Duodenal mucosa (tissue), 2 donors: ENCODE measurements at regions not wholly inside any gene's neighbourhood (a gene's known extent, or its start where the extent isn't known, plus 50 kb on each side); places are given as distances from the start of the nearest gene placed in this dataset.
"Not testable (repeated sequence)": the region's sequence is repeated elsewhere in the genome, so short reads cannot be mapped to it uniquely, and the experiment has no call there.

Experiments used
- H3K27ac ChIP-seq: one replicate; pipeline ENCODE4 v1.7.0; 2013; ENCODE audit warnings: low read depth, low read length
- H3K27me3 ChIP-seq, 2 donors: one replicate each; pipeline ENCODE4 v1.7.0; 2013; ENCODE audit warnings: low read length in 2 of 2, control low read depth in 1 of 2; ENCODE audit not compliant: insufficient read depth in 2 of 2, control insufficient read depth in 1 of 2
- H3K36me3 ChIP-seq, 2 donors: one replicate each; pipeline ENCODE4 v1.7.0; 2013; ENCODE audit warnings: low read length in 2 of 2, control low read depth in 1 of 2; ENCODE audit not compliant: insufficient read depth in 2 of 2, control insufficient read depth in 1 of 2
- H3K4me1 ChIP-seq, 2 donors: one replicate each; pipeline ENCODE4 v1.7.0; 2013; ENCODE audit warnings: low read length in 2 of 2, control low read depth in 1 of 2; ENCODE audit not compliant: insufficient read depth in 2 of 2, control insufficient read depth in 1 of 2
- H3K4me3 ChIP-seq, 2 donors: one replicate each; pipeline ENCODE4 v1.7.0; 2013; ENCODE audit warnings: low read length in 2 of 2, low read depth in 1 of 2
- H3K9ac ChIP-seq, 2 donors: one replicate each; pipeline ENCODE4 v1.7.0; 2013; ENCODE audit warnings: low read length in 2 of 2, low read depth in 1 of 2
- H3K9me3 ChIP-seq, 2 donors: one replicate each; pipeline ENCODE4 v1.7.0; 2013; ENCODE audit warnings: low read length in 2 of 2, control low read depth in 1 of 2; ENCODE audit not compliant: control insufficient read depth in 1 of 2

DNA sequence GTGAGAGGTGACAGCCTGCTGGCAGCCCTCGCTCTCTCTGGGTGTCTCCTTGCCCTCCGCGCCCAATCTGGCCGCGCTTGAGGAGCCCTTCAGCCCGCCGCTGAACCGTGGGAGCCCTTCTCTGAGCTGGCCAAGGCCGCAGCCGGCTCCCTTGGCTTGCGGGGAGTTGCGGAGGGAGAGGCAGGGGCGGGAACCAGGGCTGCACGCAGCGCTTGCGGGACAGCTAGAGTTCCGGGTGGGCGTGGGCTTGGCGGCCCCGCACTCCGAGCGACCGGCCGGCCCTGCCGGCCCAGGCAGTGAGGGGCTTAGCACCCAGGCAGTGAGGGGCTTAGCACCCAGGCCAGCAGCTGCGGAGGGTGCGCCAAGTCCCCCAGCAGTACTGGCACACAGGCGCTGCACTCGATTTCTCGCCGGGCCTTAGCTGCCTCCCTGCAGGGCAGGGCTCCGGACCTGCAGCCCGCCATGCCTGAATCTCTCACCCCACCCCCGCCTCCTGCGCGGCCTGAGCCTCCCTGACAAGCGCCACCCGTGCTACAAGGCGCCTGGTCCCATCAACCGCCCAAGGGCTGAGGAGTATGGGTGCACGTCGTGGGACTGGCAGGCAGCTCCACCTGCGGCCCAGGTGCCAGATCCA, 1526.1 kb downstream of the FAM181B start:
- no peaks in the 10 kb centered on the region for H3K27me3 ChIP-seq
- no peak overlapping the region for H3K9ac ChIP-seq
- H3K4me3 ChIP-seq = no peak overlapping the region
- H3K36me3 ChIP-seq = no peaks in the 10 kb centered on the region
- H3K27ac ChIP-seq = no peak overlapping the region
- H3K4me1 ChIP-seq = no peaks in the 10 kb centered on the region
- H3K9me3 ChIP-seq = no peaks in the 10 kb centered on the region

DNA sequence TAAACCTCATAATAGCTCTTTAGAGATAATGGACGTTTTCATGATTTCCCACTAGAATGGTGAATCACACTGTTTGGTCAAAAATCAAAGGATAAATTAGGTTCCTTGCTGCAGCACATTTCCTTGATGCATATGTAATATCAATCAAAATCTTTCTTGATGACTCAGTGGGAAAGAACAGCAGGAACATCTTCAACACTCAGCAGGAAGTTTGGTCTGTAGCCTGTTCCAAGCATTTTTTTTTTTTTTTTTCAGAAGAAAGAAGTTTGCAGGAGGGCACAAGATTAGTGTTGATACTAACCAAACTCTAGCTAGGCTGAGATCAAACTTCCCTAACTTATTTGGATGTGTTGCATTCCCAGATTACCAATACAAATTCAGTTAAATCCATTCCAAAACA, 1529.8 kb downstream of the FAM181B start:
- H3K27ac ChIP-seq = no peak overlapping the region
- no peaks in the 10 kb centered on the region for H3K9me3 ChIP-seq
- H3K4me1 ChIP-seq = no peaks in the 10 kb centered on the region
- no peaks in the 10 kb centered on the region for H3K36me3 ChIP-seq
- no peak overlapping the region for H3K9ac ChIP-seq
- no peak overlapping the region for H3K4me3 ChIP-seq
- no peaks in the 10 kb centered on the region for H3K27me3 ChIP-seq

DNA sequence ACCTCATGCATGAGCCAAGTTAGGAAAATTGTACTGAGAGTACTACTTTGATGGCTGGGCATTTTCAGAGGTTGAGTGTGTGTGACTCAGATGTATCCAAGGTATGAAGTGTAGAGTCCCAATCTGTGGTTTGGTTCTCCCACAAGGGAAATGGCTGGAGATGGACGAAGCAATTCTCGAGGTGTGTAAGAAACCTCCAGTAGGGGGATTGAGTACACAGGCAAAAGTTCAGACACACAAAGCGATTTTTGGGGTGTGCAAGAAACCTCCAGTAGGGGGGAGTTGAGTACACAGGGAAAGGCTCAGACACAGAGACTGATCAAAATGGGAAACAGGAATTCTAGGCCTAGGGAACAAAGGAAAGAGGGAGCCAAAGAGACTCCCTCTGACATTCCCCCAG, 1536.3 kb downstream of the FAM181B start:
- Histone ChIP-seq H3K27me3 (no peaks in the 10 kb centered on the region), H3K36me3 (no peaks in the 10 kb centered on the region), H3K9ac (no peak overlapping the region), H3K9me3 (no peaks in the 10 kb centered on the region), H3K4me3 (no peak overlapping the region), H3K4me1 (no peaks in the 10 kb centered on the region), H3K27ac (no peak overlapping the region)

DNA sequence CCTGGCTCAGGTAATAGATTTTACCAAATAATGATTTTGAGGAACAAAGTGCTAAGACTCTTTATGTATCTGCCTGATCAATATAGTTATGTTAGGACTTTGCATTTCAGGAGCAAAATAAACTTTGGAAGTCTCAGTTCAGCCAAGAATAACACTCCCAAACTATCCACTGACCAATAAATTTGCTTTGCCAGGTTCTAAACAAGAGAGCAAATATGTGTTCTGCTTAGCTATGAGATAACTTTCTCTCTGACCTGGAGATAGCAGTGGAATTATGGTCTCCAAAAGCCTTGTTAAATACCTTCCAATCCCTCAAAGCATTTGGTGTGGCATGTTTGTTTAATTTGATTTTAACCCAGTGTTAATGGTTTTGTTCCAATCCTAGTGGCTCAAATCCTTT, 1541.1 kb downstream of the FAM181B start:
- Histone ChIP-seq H3K27me3 (no peaks in the 10 kb centered on the region), H3K9ac (no peak overlapping the region), H3K4me3 (no peak overlapping the region)

DNA sequence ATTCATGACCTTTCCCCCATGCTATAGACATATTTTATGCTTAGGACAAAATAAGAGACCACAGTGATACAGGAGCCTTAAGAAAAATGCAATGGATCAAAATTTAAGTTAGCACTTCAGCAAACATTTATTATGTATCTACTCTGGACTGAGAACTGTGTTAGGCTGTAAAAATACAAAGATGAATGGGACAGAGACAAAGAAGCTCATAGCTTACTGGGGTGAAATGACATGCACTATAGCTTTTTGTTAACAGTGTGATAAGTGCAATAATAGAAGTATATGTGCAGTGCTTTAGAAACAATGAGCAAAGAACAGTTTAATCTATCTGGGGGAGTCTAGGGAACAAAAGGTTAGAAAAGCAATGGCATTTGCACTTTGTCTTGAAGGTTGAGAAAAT, 1543.1 kb downstream of the FAM181B start:
- H3K36me3 ChIP-seq = no peaks in the 10 kb centered on the region
- H3K4me3 ChIP-seq = no peak overlapping the region
- H3K4me1 ChIP-seq = no peaks in the 10 kb centered on the region
- no peak overlapping the region for H3K9ac ChIP-seq
- H3K27me3 ChIP-seq = no peaks in the 10 kb centered on the region
- H3K9me3 ChIP-seq = peaks cover 0 to 2% of the 10 kb centered on the region in 2 donors
- H3K27ac ChIP-seq = no peak overlapping the region

More for the DNA sequence above, 1541.1 kb downstream of the FAM181B start:
- Histone ChIP-seq H3K9me3 (no peaks in the 10 kb centered on the region), H3K36me3 (no peaks in the 10 kb centered on the region), H3K27ac (no peak overlapping the region), H3K4me1 (no peaks in the 10 kb centered on the region)

DNA sequence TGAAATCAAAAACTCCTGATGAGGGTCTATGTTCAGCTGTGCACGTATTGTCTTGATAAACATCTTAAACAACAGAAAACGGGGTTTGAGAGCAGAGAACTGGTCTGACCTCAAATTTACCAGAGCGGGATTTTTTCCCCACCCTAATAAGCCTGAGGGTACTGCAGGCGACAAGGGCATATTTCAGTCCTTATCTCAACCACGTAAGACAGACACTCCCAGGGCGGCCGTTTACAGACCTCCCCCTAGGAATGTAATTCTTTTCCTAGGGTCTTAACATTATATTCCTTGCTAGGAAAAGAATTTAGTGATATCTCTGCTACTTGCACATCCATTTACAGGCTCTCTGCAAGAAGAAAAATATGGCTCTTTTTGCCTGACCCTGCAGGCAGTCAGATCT, 1546.6 kb downstream of the FAM181B start:
- H3K27ac ChIP-seq, H3K36me3 ChIP-seq, H3K9ac ChIP-seq, H3K4me3 ChIP-seq, H3K4me1 ChIP-seq, H3K9me3 ChIP-seq, H3K27me3 ChIP-seq: not testable (repeated sequence)

DNA sequence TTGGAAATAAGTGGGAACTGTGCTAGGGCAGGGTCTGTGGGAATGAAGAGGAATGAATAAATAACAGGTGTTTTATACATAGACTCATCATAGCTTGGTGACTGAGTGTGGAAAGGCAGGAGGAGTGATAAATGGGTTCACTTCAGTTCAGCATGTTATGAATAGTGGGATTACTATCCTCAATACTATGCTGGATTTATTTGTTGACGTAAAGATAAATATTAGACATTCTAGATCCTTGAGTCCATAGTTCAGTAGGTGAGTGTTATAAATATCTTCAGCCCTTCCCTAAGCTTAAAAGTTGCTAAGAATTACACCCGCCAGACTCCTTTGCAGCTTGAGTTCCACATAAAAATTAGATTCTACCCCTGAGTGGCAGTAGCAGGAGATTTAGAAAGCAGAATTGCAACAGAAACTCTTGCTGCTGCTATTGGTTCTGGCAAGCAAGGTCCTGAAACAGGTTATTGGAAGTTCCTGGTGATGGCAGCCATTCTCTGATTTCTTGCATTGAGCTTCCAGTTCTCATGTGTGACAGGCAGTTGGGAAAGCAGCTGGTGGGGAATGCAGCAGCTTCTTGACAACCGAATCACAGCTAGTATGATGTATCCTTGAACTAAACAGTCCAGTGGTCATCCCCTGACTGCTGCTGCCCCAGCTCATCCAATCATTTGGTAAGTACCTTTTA, 1558.9 kb downstream of the FAM181B start:
- no peaks in the 10 kb centered on the region for H3K36me3 ChIP-seq
- H3K4me3 ChIP-seq = no peak overlapping the region
- H3K27ac ChIP-seq = no peak overlapping the region
- H3K9ac ChIP-seq = no peak overlapping the region
- peaks cover 6 to 15% of the 10 kb centered on the region in 2 donors for H3K4me1 ChIP-seq
- H3K9me3 ChIP-seq = no peaks in the 10 kb centered on the region
- no peaks in the 10 kb centered on the region for H3K27me3 ChIP-seq

DNA sequence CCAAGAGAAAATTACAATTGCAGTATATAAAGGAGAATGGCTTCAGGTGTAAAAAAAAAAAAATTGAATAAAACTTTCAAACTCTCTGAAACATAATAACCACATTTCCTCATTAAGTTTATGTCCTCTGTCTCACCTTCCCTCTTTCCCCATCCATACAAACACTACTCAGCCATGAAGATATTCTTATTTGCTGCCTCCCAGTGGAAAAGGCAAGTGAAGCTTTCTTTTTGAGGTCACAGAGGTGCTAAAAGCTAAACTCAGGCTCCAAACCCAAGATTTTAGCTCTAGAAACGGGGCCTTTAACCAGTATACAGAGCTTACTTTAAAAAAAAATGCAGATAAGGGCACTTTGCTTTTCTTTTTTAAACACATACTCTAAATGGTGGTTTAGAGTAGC, 1568.5 kb downstream of the FAM181B start:
- H3K9me3 ChIP-seq = no peaks in the 10 kb centered on the region
- no peak overlapping the region for H3K9ac ChIP-seq
- H3K27me3 ChIP-seq = no peaks in the 10 kb centered on the region
- no peak overlapping the region for H3K4me3 ChIP-seq
- no peak overlapping the region for H3K27ac ChIP-seq
- no peaks in the 10 kb centered on the region for H3K36me3 ChIP-seq
- H3K4me1 ChIP-seq = no peaks in the 10 kb centered on the region

DNA sequence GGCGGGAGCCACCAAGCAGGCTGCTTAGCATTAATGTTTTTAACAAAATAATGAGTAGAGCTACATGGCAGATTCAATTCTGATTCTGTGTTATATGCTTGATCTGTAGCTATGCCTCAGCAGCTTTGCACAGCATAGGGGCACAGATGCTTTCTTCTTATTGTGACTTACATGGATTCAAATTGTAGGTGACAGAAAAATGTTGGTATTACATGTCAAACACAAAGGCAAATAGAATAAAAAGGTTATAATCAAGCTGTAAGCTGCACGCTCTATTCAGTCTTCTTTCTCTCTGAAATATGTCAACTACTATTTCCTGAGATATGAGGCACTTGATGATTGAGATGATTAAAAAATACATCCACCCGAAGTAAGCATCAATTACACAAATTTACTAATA, 1573.8 kb downstream of the FAM181B start:
- no peaks in the 10 kb centered on the region for H3K9me3 ChIP-seq
- no peak overlapping the region for H3K9ac ChIP-seq
- no peaks in the 10 kb centered on the region for H3K36me3 ChIP-seq
- no peak overlapping the region for H3K27ac ChIP-seq
- no peaks in the 10 kb centered on the region for H3K4me1 ChIP-seq
- no peak overlapping the region for H3K4me3 ChIP-seq
- H3K27me3 ChIP-seq = no peaks in the 10 kb centered on the region

DNA sequence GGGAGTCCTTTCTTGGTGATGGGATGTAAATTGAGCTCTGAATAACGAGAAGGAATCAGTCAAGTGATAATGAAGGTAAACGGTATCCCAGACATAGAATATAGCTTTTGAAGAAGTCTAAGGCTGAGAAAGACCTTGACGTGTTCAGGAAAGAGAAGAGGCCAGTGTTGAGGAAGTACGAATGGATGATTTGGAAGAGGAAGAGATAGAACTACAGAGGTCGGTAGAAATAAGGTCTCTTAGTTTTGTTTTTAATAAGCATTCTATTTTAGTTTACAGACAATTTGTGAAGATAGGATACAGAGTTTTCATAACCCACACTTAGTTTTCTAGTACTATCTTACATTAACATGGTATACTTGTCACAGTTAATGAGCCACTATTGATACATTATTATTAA, 1598.1 kb downstream of the FAM181B start:
- Histone ChIP-seq H3K27me3 (no peaks in the 10 kb centered on the region), H3K4me3 (no peak overlapping the region), H3K4me1 (no peaks in the 10 kb centered on the region), H3K9me3 (no peaks in the 10 kb centered on the region), H3K27ac (no peak overlapping the region), H3K9ac (no peak overlapping the region), H3K36me3 (no peaks in the 10 kb centered on the region)
